ENCODE measurements at regions not wholly inside any gene's neighbourhood (a gene's known extent, or its start where the extent isn't known, plus 50 kb on each side); places are given as distances from the start of the nearest gene placed in this dataset.

GRCh38 chr2:145339646-145340045 lies 819.7 kb upstream of the ZEB2 start:
- FAIRE-seq = no peak

DNA sequence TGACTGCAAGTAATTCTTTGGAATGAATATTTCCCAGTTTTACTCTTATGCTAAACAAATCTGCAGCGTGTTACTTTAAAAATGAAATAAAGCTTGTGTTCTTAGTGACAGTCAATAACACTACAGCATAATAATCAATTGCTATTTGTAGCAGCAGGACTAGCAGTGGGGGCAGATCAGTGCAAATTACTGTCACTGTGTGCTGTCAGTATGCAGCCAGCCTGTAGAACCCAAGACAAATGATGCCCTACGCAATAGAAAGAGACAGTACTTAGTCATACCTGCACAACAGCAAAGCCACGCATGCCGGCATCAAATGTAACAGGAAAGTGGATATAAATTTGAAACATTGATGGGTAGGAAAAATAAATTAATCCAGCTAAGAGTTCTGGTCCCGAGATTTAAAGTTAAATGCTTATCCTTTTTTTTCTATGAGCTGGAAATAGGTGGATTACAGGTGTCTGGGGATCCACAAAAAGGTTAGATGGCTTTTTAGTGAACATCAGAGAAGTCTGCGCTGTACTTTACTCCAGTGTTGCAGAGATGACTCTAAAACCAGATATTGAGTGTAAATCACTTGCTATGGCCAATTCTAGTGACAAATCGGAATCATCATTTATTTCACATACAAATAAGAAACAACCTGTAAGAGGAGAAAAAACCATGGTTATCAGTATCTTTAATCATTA lies 812.4 kb upstream of the ZEB2 start:
- FAIRE-seq = no peak

- no peak for FAIRE-seq
Observed at GRCh38 chr2:145329971-145330370, 810.1 kb upstream of the ZEB2 start.

- FAIRE-seq = no peak
Observed at GRCh38 chr2:145325485-145325884, 805.6 kb upstream of the ZEB2 start.

- no peak for FAIRE-seq
Observed at GRCh38 chr2:145324748-145325147, 804.8 kb upstream of the ZEB2 start.

DNA sequence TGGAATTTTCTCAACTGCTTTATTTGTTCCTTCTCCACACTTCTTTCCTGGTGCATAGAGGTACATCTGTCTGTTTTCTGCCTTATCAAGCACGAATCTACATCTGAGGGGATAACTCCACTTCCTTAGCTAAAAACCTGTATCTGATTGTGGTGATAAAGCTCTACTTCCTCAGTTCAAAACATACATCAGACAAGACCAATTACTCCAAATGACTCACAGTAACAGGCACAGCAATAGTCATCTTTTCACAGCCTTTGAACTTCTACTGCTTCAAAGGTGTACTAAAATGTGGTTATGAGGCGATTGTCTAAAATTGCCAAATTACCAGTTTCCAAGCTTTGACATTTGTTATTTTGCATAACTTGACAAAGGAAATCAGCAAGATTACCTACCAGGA lies 803.6 kb upstream of the ZEB2 start:
- FAIRE-seq = no peak

DNA sequence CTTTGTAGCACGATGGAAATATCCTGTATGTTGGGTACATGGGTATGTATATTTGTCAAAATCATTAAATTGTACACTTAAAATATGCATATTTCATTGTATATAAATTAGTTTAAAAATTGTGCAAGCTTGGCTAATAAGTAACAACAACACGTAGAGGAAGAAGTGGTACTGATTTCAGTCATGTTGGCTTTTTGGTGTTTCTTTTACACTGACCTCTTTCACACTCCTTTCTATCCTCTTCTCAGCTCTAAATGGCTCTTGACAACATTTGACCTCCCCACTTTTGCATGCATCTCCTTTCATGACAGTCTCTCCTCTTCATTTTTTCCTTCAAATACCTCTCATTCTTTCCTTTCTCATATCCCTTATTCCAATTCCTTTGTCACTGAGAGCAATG lies 801.4 kb upstream of the ZEB2 start:
- no peak for FAIRE-seq

GRCh38 chr2:145316496-145316895 lies 796.6 kb upstream of the ZEB2 start:
- no peak for FAIRE-seq

GRCh38 chr2:145315053-145315452 lies 795.1 kb upstream of the ZEB2 start:
- no peak for FAIRE-seq

DNA sequence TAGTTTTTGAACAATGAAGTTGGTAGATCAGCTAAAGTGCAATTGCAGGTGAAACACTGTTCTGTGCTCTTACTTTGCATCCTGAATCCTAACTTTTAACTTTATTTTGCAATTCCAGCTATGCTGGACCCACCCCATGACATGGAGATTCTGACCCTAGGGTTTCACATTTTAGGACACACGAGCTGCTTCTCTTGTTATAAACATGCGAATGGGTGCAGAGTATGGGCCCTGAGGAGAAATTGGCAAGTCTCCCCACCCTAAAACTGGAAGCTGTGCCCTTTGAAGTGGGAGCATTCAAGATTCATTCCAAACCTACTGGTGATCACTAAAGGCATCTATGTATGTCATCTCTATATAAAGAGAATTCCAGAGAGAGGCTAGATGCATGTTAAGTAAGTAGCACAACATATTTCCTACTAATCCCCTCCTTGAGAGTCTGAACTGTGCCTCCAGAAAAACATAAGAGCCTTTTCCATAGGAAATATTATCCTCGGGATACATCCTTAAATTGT lies 794.3 kb upstream of the ZEB2 start:
- FAIRE-seq = no peak

DNA sequence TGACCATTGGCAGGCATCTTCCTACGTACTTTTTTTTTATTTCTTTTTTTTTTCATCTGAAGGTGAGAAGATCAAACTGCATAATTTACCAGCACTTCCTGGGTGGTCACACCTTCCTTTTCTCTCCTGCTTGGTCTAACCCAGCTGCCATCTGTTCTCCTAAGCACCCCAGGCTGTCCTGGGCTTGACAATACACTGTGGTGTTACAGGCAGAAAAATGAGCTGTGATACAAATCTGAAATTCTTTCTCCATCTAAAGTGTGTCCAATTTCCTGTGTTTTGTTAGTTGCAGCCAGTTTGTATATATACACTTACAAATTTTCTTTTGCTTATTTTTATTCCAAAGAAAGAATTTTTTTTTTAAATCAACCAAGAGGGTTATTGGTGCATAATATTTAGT lies 786.0 kb upstream of the ZEB2 start:
- no peak for FAIRE-seq

GRCh38 chr2:145304501-145304900 lies 784.6 kb upstream of the ZEB2 start:
- no peak for FAIRE-seq

- no peak for FAIRE-seq
Observed at GRCh38 chr2:145303536-145303935, 783.6 kb upstream of the ZEB2 start.

DNA sequence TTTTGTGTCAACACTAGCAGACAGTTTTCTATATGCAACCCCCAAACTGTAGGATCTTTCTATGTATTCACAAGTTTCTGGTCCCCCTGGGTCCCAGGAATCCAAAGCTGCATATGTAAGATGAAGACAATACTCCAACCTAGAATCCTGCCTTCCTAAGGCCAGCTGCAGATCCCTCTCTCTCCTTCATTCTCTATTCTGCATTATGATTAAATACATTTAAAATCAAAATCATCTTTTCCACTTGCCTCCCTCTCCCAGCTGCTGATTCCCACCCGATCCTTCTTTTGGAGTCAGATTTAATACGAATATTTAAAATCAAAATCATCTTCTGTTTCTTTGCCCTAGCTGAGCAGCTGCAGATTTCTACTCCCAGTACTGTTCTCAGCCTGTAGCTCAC lies 783.0 kb upstream of the ZEB2 start:
- FAIRE-seq = no peak

GRCh38 chr2:145302451-145302850 lies 782.5 kb upstream of the ZEB2 start:
- no peak for FAIRE-seq

GRCh38 chr2:145299368-145299767 lies 779.4 kb upstream of the ZEB2 start:
- FAIRE-seq = no peak

- FAIRE-seq = no peak
Observed at GRCh38 chr2:145292166-145292565, 772.2 kb upstream of the ZEB2 start.

DNA sequence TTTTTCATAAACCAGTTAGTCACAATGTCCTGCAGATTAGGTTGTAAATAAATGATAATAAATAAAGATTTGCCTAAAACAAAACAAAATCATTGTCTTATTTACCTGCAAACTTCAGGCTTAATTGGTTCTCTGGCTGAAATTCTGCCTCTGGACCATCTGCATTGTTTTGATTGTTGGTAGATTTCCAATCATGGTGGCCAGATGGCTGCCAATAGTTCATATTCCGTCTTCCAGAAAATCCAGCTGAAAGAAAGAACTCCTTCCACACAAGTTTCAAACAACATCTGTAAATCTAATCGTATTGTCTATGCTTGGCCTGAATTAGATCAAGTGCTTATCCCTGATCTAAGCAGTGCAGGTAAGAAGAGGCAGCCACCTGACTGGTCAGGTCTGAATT lies 771.1 kb upstream of the ZEB2 start:
- no peak for FAIRE-seq

GRCh38 chr2:145289946-145290345 lies 770.0 kb upstream of the ZEB2 start:
- FAIRE-seq = no peak

DNA sequence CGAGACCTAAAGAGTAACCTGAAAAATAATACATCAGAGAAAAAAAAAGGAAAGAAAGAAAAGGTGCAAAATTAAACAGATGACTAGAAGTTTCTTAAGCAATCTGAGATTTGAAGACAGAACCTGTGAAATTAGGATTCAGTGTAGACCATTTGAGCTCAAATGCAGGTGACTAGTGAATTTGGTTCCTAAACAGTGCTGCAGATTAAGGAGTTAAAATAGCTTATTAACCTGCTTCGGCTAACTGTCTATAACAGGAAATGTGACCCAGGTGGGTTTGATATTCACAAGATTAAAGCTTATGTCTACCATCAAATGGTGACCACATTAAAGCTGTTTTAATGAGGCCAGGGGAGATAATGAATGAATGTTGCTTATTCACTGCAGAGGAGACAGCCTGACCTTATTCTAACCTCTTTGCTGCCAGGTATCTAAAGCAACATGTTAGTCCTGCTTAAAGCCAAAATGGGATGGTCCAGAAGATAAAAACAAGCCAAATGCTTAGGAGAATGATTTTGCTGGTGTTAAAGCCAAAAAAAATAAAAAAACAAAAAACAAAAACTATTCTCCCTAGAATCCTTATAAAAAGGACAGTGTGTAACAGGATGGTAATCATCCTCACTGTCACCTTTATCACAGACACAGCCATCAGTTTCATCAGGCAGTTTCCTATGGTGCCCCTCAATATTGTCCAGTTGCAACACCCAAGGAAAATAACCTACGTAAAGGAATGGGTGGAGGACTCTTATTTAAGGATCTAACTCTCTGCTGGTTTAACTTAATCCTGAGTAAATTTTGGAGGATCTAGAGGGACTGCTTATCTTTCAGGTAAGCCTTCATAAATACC lies 769.0 kb upstream of the ZEB2 start:
- FAIRE-seq = no peak

DNA sequence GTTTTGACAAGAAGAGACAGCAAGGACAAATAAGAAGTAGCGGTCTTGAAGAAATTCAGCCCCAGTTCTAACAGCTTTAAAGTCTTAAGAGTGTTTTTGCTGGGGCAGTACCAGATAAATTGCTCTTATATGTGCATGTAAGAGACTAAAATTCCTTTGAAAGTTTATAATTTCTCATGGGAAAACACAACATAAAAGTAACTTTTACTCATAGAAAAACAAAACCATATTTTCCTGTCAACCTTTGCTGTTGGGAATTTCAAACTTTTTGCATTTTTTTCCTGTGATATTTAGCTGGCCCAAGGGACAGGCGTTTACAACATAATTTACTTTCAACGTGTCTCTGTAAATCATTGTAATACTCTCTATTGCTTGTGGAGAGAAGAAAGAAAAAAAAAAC lies 767.8 kb upstream of the ZEB2 start:
- no peak for FAIRE-seq

GRCh38 chr2:145286716-145287275 lies 766.9 kb upstream of the ZEB2 start:
- no peak for FAIRE-seq

- FAIRE-seq = no peak
Observed at GRCh38 chr2:145284551-145284950, 764.6 kb upstream of the ZEB2 start.

- FAIRE-seq = no peak
Observed at GRCh38 chr2:145283131-145283530, 763.2 kb upstream of the ZEB2 start.

Measured in colon (tissue), 2 donors.